RKO (cell line): ENCODE measurements at regions not wholly inside any gene's neighbourhood (a gene's known extent, or its start where the extent isn't known, plus 50 kb on each side); places are given as distances from the start of the nearest gene placed in this dataset.
A peak's percentile ranks its signal among the peaks of the same experiment; 100 is the strongest.
"Not testable (repeated sequence)": the region's sequence is repeated elsewhere in the genome, so short reads cannot be mapped to it uniquely, and the experiment has no call there.

Experiments used
- DNase-seq: peaks from one replicate; pipeline ENCODE4 v3.0.0-alpha.2; 2016; ENCODE audit warnings: low spot score

- DNase-seq, result no peak
Measured at GRCh38 chr4:79609817-79610216, 201.8 kb upstream of the GK2 start.

- no peak for DNase-seq
Measured at GRCh38 chr4:79607979-79608378, 200.0 kb upstream of the GK2 start.

- no peak for DNase-seq
Measured at GRCh38 chr4:79604152-79604551, 196.1 kb upstream of the GK2 start.

- DNase-seq, result no peak
Measured at GRCh38 chr4:79603681-79604080, 195.7 kb upstream of the GK2 start.

GRCh38 chr4:79599691-79600090 lies 191.7 kb upstream of the GK2 start:
- no peak for DNase-seq

- DNase-seq, result no peak
Measured at GRCh38 chr4:79598801-79599200, 190.8 kb upstream of the GK2 start.

GRCh38 chr4:79598214-79598613 lies 190.2 kb upstream of the GK2 start:
- no peak for DNase-seq

- DNase-seq, result no peak
Measured at GRCh38 chr4:79597266-79597665, 189.2 kb upstream of the GK2 start.

GRCh38 chr4:79592218-79592617 lies 184.2 kb upstream of the GK2 start:
- not testable (repeated sequence) for DNase-seq

- peak; percentile 33 for DNase-seq
Measured at GRCh38 chr4:79588679-79589078, 180.7 kb upstream of the GK2 start.

- not testable (repeated sequence) for DNase-seq
Measured at GRCh38 chr4:79587207-79587606, 179.2 kb upstream of the GK2 start.

- DNase-seq, result no peak
Measured at GRCh38 chr4:79585834-79586233, 177.8 kb upstream of the GK2 start.

- DNase-seq, result no peak
Measured at GRCh38 chr4:79585330-79585729, 177.3 kb upstream of the GK2 start.

GRCh38 chr4:79584902-79585301 lies 176.9 kb upstream of the GK2 start:
- no peak for DNase-seq

GRCh38 chr4:79584352-79584751 lies 176.3 kb upstream of the GK2 start:
- no peak for DNase-seq

- DNase-seq, result no peak
Measured at GRCh38 chr4:79578606-79579005, 170.6 kb upstream of the GK2 start.

- peak; percentile 68 for DNase-seq
Measured at GRCh38 chr4:79576429-79576753, 168.4 kb upstream of the GK2 start.

GRCh38 chr4:79575709-79576428 lies 167.8 kb upstream of the GK2 start:
- DNase-seq, result no peak

- no peak for DNase-seq
Measured at GRCh38 chr4:79574741-79575451, 166.9 kb upstream of the GK2 start.

- no peak for DNase-seq
Measured at GRCh38 chr4:79563219-79563618, 155.2 kb upstream of the GK2 start.

GRCh38 chr4:79561751-79562150 lies 153.7 kb upstream of the GK2 start:
- no peak for DNase-seq

GRCh38 chr4:79559398-79559797 lies 151.4 kb upstream of the GK2 start:
- not testable (repeated sequence) for DNase-seq

- no peak for DNase-seq
Measured at GRCh38 chr4:79552311-79552710, 144.3 kb upstream of the GK2 start.

- DNase-seq, result no peak
Measured at GRCh38 chr4:79551555-79551954, 143.5 kb upstream of the GK2 start.
